PC-3 (cell line): ENCODE measurements at regions not wholly inside any gene's neighbourhood (a gene's known extent, or its start where the extent isn't known, plus 50 kb on each side); places are given as distances from the start of the nearest gene placed in this dataset.

Experiments used
- ATAC-seq: fragments of 200-7000 bp; cut with Tn5 transposase; 2 replicates; pipeline ENCODE4 v1.9.1; 2020; ENCODE audit warnings: mild to moderate bottlenecking, moderate library complexity
- BruUV-seq: library from RNA; stranded (reverse); fragments of 400-500 nt; replicated peaks from 2 replicates; lab custom pipeline; 2021; lab: Mats Ljungman, UMichigan
- CTCF ChIA-PET: fragments of 300-600 bp; sonication (Branson Sonifier 250); formaldehyde crosslinking; loops from one replicate; lab custom pipeline; 2022; ENCODE audit warnings: antibody characterized with exemption; lab: Charles Lee
- POLR2A ChIA-PET: fragments of 300-600 bp; sonication (Branson Sonifier 250); formaldehyde crosslinking; loops from one replicate; lab custom pipeline; 2022; ENCODE audit warnings: antibody characterized with exemption; ENCODE audit not compliant: unreplicated experiment; lab: Charles Lee
- DNase-seq: peaks from one replicate; pipeline ENCODE4 v3.0.0-alpha.2; 2015
- H2AFZ ChIP-seq: fragments of 300-600 bp; sonication (generic); 2 replicates; pipeline ENCODE4 v1.6.0; 2016; ENCODE audit warnings: antibody characterized with exemption, low read length
- H3F3A ChIP-seq: fragments of 300-600 bp; sonication (generic); one replicate; pipeline ENCODE4 v1.6.0; 2017; ENCODE audit warnings: antibody characterized with exemption, low read length, control low read depth, mild to moderate bottlenecking; ENCODE audit not compliant: unreplicated experiment
- H3K27ac ChIP-seq: fragments of 300-600 bp; sonication (generic); 2 replicates; pipeline ENCODE4 v1.5.1; 2016; ENCODE audit warnings: mild to moderate bottlenecking, low read length
- H3K27me3 ChIP-seq: fragments of 300-600 bp; sonication (generic); 2 replicates; pipeline ENCODE4 v1.6.1; 2016; ENCODE audit warnings: low read length, mixed read lengths
- H3K36me3 ChIP-seq: fragments of 300-600 bp; sonication (generic); 2 replicates; pipeline ENCODE4 v1.6.1; 2016; ENCODE audit warnings: low read depth, mixed run types, low read length, mixed read lengths
- H3K4me1 ChIP-seq: fragments of 300-600 bp; sonication (generic); 2 replicates; pipeline ENCODE4 v1.5.1; 2016; ENCODE audit warnings: low read length; ENCODE audit not compliant: insufficient read depth
- H3K4me2 ChIP-seq: fragments of 300-600 bp; sonication (generic); 2 replicates; pipeline ENCODE4 v1.6.0; 2016; ENCODE audit warnings: low read length
- H3K4me3 ChIP-seq: fragments of 300-600 bp; sonication (generic); 2 replicates; pipeline ENCODE4 v1.5.1; 2016; ENCODE audit warnings: mild to moderate bottlenecking, low read length, mixed read lengths
- H3K79me2 ChIP-seq: fragments of 300-600 bp; sonication (generic); 2 replicates; pipeline ENCODE4 v1.6.1; 2017; ENCODE audit warnings: low read length, mixed read lengths
- H3K9ac ChIP-seq: fragments of 300-600 bp; sonication (generic); 2 replicates; pipeline ENCODE4 v1.6.0; 2016; ENCODE audit warnings: mild to moderate bottlenecking, low read length
- H3K9me2 ChIP-seq: fragments of 300-600 bp; sonication (generic); replicated peaks from 2 replicates; pipeline ENCODE4 v1.6.1; 2016; ENCODE audit warnings: mixed run types, low read length, mixed read lengths
- H3K9me3 ChIP-seq: fragments of 300-600 bp; sonication (generic); 2 replicates; pipeline ENCODE4 v1.6.1; 2016; ENCODE audit warnings: low read length, mixed read lengths
- H4K20me1 ChIP-seq: fragments of 300-600 bp; sonication (generic); 2 replicates; pipeline ENCODE4 v1.6.1; 2016; ENCODE audit warnings: low read length, mixed read lengths
- CTCF ChIP-seq: fragments of 300-600 bp; sonication (generic); conservative IDR thresholded peaks from 2 replicates; pipeline ENCODE4 v1.5.1; 2017; ENCODE audit warnings: antibody characterized with exemption, low read depth, mild to moderate bottlenecking, low read length
- EZH2 ChIP-seq: fragments of 300-600 bp; sonication (generic); IDR thresholded peaks from one replicate; pipeline ENCODE4 v1.6.1; 2017; ENCODE audit warnings: antibody characterized with exemption, mild to moderate bottlenecking, low read length; ENCODE audit not compliant: unreplicated experiment
- EZH2phosphoT487 ChIP-seq: fragments of 300-600 bp; sonication (generic); IDR thresholded peaks from 2 replicates; pipeline ENCODE4 v1.6.1; 2018; ENCODE audit warnings: mild to moderate bottlenecking, antibody characterized with exemption, low read length, borderline replicate concordance
- intact Hi-C: fragments of 100-400 bp; cut with micrococcal nuclease; formaldehyde crosslinking; loops from 2 replicates; pipeline ENCODE4 v1.9.0; 2023

GRCh38 chr6:40160826-40161225 is 226.6 kb upstream of the MOCS1 start:
- Histone ChIP-seq H3K79me2 (no peaks in the 10 kb centered on the region), H3K9ac (no peak overlapping the region), H3K27ac (no peak overlapping the region), H2AFZ (no peak overlapping the region), H3F3A (no peaks in the 10 kb centered on the region), H3K4me1 (no peaks in the 10 kb centered on the region), H3K4me2 (no peak overlapping the region), H3K36me3 (no peaks in the 10 kb centered on the region), H3K9me3 (no peaks in the 10 kb centered on the region), H3K4me3 (no peak overlapping the region), H4K20me1 (no peaks in the 10 kb centered on the region), H3K9me2 (no peaks in the 10 kb centered on the region), H3K27me3 (0 out of 2 replicates have a peak, but pooled peaks cover 10% of the 10 kb centered on the region)
- ATAC-seq (no peak), DNase-seq (no peak)
- TF ChIP-seq EZH2phosphoT487 (no peak), CTCF (no peak), EZH2 (no peak)
- ChIA-PET CTCF (no interaction called here), POLR2A (no interaction called here)
- intact Hi-C loops = no loop called here
- BruUV-seq = no TSS peak

GRCh38 chr6:40159865-40160264 is 225.6 kb upstream of the MOCS1 start:
- POLR2A ChIA-PET = no interaction called here
- TF ChIP-seq EZH2phosphoT487 = no peak
- TF ChIP-seq EZH2 = no peak
- TF ChIP-seq CTCF = no peak
- CTCF ChIA-PET = no interaction called here
- no peak overlapping the region for H2AFZ ChIP-seq
- no peak overlapping the region for H3K4me3 ChIP-seq
- no peaks in the 10 kb centered on the region for H4K20me1 ChIP-seq
- ATAC-seq = no peak
- BruUV-seq = no TSS peak
- H3K4me1 ChIP-seq = no peaks in the 10 kb centered on the region
- no peak overlapping the region for H3K4me2 ChIP-seq
- intact Hi-C loops = no loop called here
- no peaks in the 10 kb centered on the region for H3K79me2 ChIP-seq
- H3F3A ChIP-seq = no peaks in the 10 kb centered on the region
- H3K36me3 ChIP-seq = no peaks in the 10 kb centered on the region
- no peak overlapping the region for H3K27ac ChIP-seq
- no peaks in the 10 kb centered on the region for H3K9me2 ChIP-seq
- 0 out of 2 replicates have a peak, but pooled peaks cover 6% of the 10 kb centered on the region for H3K27me3 ChIP-seq
- no peak for DNase-seq
- no peaks in the 10 kb centered on the region for H3K9me3 ChIP-seq
- no peak overlapping the region for H3K9ac ChIP-seq

GRCh38 chr6:40152701-40153436 is 218.6 kb upstream of the MOCS1 start:
- Histone ChIP-seq H3K36me3 (no peaks in the 10 kb centered on the region), H4K20me1 (no peaks in the 10 kb centered on the region), H3K27ac (no peak overlapping the region), H3K4me2 (no peak overlapping the region), H3K4me3 (no peak overlapping the region), H3K79me2 (no peaks in the 10 kb centered on the region), H3F3A (no peaks in the 10 kb centered on the region), H3K27me3 (no peaks in the 10 kb centered on the region), H3K9me3 (no peaks in the 10 kb centered on the region), H3K4me1 (no peaks in the 10 kb centered on the region), H3K9me2 (0 out of 2 replicates have a peak, but pooled peaks cover 3% of the 10 kb centered on the region), H3K9ac (no peak overlapping the region), H2AFZ (no peak overlapping the region)
- intact Hi-C loops = no loop called here
- ATAC-seq = no peak
- DNase-seq = no peak
- TF ChIP-seq EZH2phosphoT487 = no peak
- TF ChIP-seq CTCF = no peak
- TF ChIP-seq EZH2 = no peak
- ChIA-PET POLR2A (no interaction called here), CTCF (no interaction called here)
- BruUV-seq = no TSS peak
